ENCODE measurements at regions not wholly inside any gene's neighbourhood (a gene's known extent, or its start where the extent isn't known, plus 50 kb on each side); places are given as distances from the start of the nearest gene placed in this dataset.

DNA sequence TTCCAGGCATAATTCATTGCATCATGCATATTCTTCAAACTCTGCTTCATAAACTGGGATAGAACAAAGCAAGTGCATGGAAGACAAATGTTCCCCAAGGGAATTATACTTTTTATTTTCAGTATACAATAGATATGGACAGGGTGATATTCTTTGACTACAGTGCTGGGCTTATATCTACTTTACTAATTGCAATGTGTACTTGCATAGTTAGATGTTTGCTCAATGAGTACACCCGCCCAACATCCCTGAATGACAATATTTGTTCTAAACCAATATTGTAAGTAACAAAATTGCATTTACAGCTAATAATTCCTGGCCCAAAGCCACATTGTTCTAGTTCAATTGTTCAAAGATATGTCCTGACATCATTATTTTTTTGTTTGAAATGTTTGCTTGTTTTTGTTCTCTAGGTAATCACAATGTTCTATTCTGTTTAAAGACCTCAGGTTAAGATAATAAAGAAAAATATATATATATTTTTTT is 171.4 kb downstream of the PTN start:
- no peak for DNase-seq
- Histone ChIP-seq H3K4me3 (ENCODE audit: low read length) (no peak overlapping the region), H3K27ac (ENCODE audit: low read length) (no peak overlapping the region), H3K36me3 (replicated peaks; ENCODE audit: insufficient read depth, low read length) (no peaks in the 10 kb centered on the region), H3K9me2 (replicated peaks; ENCODE audit: insufficient read depth, low read length) (no peaks in the 10 kb centered on the region), H3K4me2 (ENCODE audit: low read depth, low read length) (no peak overlapping the region), H3K79me2 (ENCODE audit: low read length) (no peaks in the 10 kb centered on the region), H3K9me3 (replicated peaks; ENCODE audit: insufficient read depth, low read length) (no peaks in the 10 kb centered on the region), H4K20me1 (ENCODE audit: insufficient read depth, low read length) (no peaks in the 10 kb centered on the region), H3K4me1 (ENCODE audit: low read length) (no peaks in the 10 kb centered on the region), H2AFZ (ENCODE audit: low read length) (no peak overlapping the region), H3K27me3 (replicated peaks; ENCODE audit: insufficient read depth, low read length) (no peaks in the 10 kb centered on the region), H3F3A (ENCODE audit: insufficient read depth, low read length) (no peaks in the 10 kb centered on the region), H3K9ac (ENCODE audit: low read length) (no peak overlapping the region)
- TF ChIP-seq EZH2 (optimal IDR thresholded peaks at IDR 0.05; ENCODE audit: low read depth, low read length): no peak
- TF ChIP-seq EZH2phosphoT487 (IDR thresholded peaks at IDR 0.05; ENCODE audit: low read length): no peak
- TF ChIP-seq, protein P1, sequence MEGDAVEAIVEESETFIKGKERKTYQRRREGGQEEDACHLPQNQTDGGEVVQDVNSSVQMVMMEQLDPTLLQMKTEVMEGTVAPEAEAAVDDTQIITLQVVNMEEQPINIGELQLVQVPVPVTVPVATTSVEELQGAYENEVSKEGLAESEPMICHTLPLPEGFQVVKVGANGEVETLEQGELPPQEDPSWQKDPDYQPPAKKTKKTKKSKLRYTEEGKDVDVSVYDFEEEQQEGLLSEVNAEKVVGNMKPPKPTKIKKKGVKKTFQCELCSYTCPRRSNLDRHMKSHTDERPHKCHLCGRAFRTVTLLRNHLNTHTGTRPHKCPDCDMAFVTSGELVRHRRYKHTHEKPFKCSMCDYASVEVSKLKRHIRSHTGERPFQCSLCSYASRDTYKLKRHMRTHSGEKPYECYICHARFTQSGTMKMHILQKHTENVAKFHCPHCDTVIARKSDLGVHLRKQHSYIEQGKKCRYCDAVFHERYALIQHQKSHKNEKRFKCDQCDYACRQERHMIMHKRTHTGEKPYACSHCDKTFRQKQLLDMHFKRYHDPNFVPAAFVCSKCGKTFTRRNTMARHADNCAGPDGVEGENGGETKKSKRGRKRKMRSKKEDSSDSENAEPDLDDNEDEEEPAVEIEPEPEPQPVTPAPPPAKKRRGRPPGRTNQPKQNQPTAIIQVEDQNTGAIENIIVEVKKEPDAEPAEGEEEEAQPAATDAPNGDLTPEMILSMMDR (IDR thresholded peaks at IDR 0.05; ENCODE audit: low read length): no peak

DNA sequence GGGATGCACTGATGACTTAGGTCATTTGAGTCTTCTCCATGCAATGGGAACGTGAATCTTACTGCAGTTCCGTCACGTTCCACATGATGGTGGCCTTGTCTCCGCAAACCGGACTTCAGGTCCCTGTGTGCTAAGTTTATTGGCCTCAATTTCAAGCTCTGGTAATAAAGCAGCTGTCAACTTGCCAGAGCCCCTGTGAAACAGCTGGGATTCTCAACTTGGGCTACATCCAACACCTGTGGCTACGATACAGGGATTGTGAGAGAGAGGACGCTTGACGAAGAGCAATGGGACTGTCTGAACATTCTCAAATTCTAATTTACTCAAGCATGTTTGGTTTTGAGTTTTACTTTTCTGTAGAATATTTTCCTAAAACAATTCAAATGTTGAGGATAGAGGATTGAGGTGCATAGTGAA is 174.2 kb downstream of the PTN start:
- H3F3A ChIP-seq (ENCODE audit: insufficient read depth, low read length): no peaks in the 10 kb centered on the region
- no peak overlapping the region for H3K4me3 ChIP-seq (ENCODE audit: low read length)
- no peaks in the 10 kb centered on the region for H3K79me2 ChIP-seq (ENCODE audit: low read length)
- DNase-seq: peak; percentile 26
- no peak for TF ChIP-seq EZH2 (optimal IDR thresholded peaks at IDR 0.05; ENCODE audit: low read depth, low read length)
- TF ChIP-seq, protein P1 (IDR thresholded peaks at IDR 0.05; ENCODE audit: low read length): peak; percentile 44
- H3K27me3 ChIP-seq (replicated peaks; ENCODE audit: insufficient read depth, low read length): no peaks in the 10 kb centered on the region
- H3K36me3 ChIP-seq (replicated peaks; ENCODE audit: insufficient read depth, low read length): no peaks in the 10 kb centered on the region
- no peak overlapping the region for H3K4me2 ChIP-seq (ENCODE audit: low read depth, low read length)
- no peak overlapping the region for H2AFZ ChIP-seq (ENCODE audit: low read length)
- no peaks in the 10 kb centered on the region for H4K20me1 ChIP-seq (ENCODE audit: insufficient read depth, low read length)
- no peaks in the 10 kb centered on the region for H3K9me3 ChIP-seq (replicated peaks; ENCODE audit: insufficient read depth, low read length)
- no peak overlapping the region for H3K27ac ChIP-seq (ENCODE audit: low read length)
- no peak overlapping the region for H3K9ac ChIP-seq (ENCODE audit: low read length)
- no peaks in the 10 kb centered on the region for H3K9me2 ChIP-seq (replicated peaks; ENCODE audit: insufficient read depth, low read length)
- no peaks in the 10 kb centered on the region for H3K4me1 ChIP-seq (ENCODE audit: low read length)

DNA sequence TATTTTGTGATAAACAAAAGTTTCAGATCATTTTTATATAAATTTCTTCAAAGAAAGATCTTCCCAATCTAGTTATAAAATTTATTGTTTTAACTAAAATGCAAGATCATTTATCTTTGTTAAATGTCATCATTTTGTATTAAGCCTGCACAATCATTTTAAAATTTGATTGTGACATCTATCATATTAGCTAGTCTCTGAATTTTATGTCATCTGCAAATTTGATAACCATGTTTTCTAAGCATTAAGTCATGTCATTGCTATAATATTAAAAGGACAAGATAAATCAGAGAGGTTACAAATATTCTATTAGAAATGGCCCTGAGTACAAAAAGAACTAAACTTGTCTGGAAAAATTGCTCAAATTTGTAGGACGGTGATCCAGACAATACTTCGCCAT is 175.9 kb downstream of the PTN start:
- DNase-seq: no peak
- no peaks in the 10 kb centered on the region for H3K9me2 ChIP-seq (replicated peaks; ENCODE audit: insufficient read depth, low read length)
- no peak for TF ChIP-seq EZH2phosphoT487 (IDR thresholded peaks at IDR 0.05; ENCODE audit: low read length)
- TF ChIP-seq, protein P1 (IDR thresholded peaks at IDR 0.05; ENCODE audit: low read length): no peak
- TF ChIP-seq EZH2 (optimal IDR thresholded peaks at IDR 0.05; ENCODE audit: low read depth, low read length): no peak

More for the DNA sequence above, 175.9 kb downstream of the PTN start:
- Histone ChIP-seq H3K79me2 (ENCODE audit: low read length) (no peaks in the 10 kb centered on the region), H3K36me3 (replicated peaks; ENCODE audit: insufficient read depth, low read length) (no peaks in the 10 kb centered on the region), H3K27ac (ENCODE audit: low read length) (no peak overlapping the region), H2AFZ (ENCODE audit: low read length) (no peak overlapping the region), H3K9me3 (replicated peaks; ENCODE audit: insufficient read depth, low read length) (no peaks in the 10 kb centered on the region), H3K4me2 (ENCODE audit: low read depth, low read length) (no peak overlapping the region), H3K9ac (ENCODE audit: low read length) (no peak overlapping the region), H3K4me3 (ENCODE audit: low read length) (no peak overlapping the region), H3K27me3 (replicated peaks; ENCODE audit: insufficient read depth, low read length) (no peaks in the 10 kb centered on the region), H3K4me1 (ENCODE audit: low read length) (no peaks in the 10 kb centered on the region), H4K20me1 (ENCODE audit: insufficient read depth, low read length) (no peaks in the 10 kb centered on the region), H3F3A (ENCODE audit: insufficient read depth, low read length) (no peaks in the 10 kb centered on the region)

Data from MM.1S (cell line).